Panc1 (cell line): ENCODE measurements at regions not wholly inside any gene's neighbourhood (a gene's known extent, or its start where the extent isn't known, plus 50 kb on each side); places are given as distances from the start of the nearest gene placed in this dataset.

ENCODE experiments used
- SIN3A ChIP-seq: IDR thresholded peaks from 2 replicates; pipeline ENCODE4 v1.6.1; 2012; ENCODE audit warnings: low read depth, mild to moderate bottlenecking, low read length, moderate library complexity, borderline replicate concordance; ENCODE audit not compliant: insufficient read depth
- TF ChIP-seq, protein P1 (sequence below): fragments of 450-650 bp; IDR thresholded peaks from 2 replicates; pipeline ENCODE4 v1.5.1; 2017; ENCODE audit warnings: mild to moderate bottlenecking
- TF ChIP-seq, protein P2 (sequence below), 2 experiments: IDR thresholded peaks; 2 replicates each; pipeline ENCODE4 v1.6.1; 2011 to 2012; ENCODE audit warnings: low read depth in 2 of 2, control low read depth in 1 of 2, low read length in 1 of 2, mild to moderate bottlenecking in 1 of 2, moderate library complexity in 1 of 2; ENCODE audit not compliant: insufficient read depth in 1 of 2

DNA sequence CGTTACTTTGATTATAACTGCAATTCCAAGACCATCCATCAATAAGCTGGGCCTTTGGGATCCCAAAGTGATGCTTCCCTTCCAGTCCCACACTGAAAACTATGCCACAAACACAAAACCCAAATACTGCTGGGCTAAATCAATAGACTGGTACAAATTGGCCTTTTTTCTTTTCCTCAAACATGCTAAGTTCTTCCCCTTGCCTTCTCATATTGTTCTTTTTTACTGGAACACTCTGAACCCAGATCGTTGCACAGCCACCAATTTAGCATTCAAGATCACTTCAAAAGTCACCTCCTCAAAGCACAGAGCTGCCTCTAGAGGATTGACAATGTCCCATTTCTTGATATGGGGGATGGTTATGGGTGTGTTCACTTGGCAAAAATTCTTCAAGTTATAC is 66.0 kb downstream of the ACTL7B start:
- TF ChIP-seq, protein P1, sequence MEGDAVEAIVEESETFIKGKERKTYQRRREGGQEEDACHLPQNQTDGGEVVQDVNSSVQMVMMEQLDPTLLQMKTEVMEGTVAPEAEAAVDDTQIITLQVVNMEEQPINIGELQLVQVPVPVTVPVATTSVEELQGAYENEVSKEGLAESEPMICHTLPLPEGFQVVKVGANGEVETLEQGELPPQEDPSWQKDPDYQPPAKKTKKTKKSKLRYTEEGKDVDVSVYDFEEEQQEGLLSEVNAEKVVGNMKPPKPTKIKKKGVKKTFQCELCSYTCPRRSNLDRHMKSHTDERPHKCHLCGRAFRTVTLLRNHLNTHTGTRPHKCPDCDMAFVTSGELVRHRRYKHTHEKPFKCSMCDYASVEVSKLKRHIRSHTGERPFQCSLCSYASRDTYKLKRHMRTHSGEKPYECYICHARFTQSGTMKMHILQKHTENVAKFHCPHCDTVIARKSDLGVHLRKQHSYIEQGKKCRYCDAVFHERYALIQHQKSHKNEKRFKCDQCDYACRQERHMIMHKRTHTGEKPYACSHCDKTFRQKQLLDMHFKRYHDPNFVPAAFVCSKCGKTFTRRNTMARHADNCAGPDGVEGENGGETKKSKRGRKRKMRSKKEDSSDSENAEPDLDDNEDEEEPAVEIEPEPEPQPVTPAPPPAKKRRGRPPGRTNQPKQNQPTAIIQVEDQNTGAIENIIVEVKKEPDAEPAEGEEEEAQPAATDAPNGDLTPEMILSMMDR = no peak
- TF ChIP-seq SIN3A = no peak
- TF ChIP-seq, protein P2, sequence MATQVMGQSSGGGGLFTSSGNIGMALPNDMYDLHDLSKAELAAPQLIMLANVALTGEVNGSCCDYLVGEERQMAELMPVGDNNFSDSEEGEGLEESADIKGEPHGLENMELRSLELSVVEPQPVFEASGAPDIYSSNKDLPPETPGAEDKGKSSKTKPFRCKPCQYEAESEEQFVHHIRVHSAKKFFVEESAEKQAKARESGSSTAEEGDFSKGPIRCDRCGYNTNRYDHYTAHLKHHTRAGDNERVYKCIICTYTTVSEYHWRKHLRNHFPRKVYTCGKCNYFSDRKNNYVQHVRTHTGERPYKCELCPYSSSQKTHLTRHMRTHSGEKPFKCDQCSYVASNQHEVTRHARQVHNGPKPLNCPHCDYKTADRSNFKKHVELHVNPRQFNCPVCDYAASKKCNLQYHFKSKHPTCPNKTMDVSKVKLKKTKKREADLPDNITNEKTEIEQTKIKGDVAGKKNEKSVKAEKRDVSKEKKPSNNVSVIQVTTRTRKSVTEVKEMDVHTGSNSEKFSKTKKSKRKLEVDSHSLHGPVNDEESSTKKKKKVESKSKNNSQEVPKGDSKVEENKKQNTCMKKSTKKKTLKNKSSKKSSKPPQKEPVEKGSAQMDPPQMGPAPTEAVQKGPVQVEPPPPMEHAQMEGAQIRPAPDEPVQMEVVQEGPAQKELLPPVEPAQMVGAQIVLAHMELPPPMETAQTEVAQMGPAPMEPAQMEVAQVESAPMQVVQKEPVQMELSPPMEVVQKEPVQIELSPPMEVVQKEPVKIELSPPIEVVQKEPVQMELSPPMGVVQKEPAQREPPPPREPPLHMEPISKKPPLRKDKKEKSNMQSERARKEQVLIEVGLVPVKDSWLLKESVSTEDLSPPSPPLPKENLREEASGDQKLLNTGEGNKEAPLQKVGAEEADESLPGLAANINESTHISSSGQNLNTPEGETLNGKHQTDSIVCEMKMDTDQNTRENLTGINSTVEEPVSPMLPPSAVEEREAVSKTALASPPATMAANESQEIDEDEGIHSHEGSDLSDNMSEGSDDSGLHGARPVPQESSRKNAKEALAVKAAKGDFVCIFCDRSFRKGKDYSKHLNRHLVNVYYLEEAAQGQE (IDR thresholded peaks at IDR 0.05; ENCODE audit: insufficient read depth in 1 of 2, low read depth in 2 of 2, low read length in 1 of 2) = no peak
